ENCODE measurements at regions not wholly inside any gene's neighbourhood (a gene's known extent, or its start where the extent isn't known, plus 50 kb on each side); places are given as distances from the start of the nearest gene placed in this dataset.

DNA sequence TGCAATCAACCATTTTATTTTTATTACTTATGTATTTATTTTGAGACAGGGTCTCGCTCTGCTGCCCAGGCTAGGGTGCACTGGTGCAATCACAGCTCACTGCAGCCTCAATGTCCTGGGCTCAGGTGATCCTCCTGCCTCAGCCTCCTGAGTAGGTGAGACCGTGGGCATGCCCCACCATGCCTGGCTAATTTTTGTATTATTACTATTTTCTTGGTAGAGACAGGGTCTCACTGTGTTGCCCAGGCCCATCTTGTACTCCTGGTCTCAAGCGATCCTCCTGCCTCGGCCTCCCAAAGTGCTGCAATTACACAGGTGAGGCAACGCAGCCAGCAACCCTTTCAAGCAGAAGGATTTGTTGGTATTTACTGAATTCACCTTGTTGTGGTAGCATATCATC lies 60.3 kb upstream of the PPP2R3B start:
- TF ChIP-seq RBBP5 (IDR thresholded peaks at IDR 0.05; ENCODE audit: borderline replicate concordance, low read depth, low read length), result no peak
- TF ChIP-seq, protein P1, sequence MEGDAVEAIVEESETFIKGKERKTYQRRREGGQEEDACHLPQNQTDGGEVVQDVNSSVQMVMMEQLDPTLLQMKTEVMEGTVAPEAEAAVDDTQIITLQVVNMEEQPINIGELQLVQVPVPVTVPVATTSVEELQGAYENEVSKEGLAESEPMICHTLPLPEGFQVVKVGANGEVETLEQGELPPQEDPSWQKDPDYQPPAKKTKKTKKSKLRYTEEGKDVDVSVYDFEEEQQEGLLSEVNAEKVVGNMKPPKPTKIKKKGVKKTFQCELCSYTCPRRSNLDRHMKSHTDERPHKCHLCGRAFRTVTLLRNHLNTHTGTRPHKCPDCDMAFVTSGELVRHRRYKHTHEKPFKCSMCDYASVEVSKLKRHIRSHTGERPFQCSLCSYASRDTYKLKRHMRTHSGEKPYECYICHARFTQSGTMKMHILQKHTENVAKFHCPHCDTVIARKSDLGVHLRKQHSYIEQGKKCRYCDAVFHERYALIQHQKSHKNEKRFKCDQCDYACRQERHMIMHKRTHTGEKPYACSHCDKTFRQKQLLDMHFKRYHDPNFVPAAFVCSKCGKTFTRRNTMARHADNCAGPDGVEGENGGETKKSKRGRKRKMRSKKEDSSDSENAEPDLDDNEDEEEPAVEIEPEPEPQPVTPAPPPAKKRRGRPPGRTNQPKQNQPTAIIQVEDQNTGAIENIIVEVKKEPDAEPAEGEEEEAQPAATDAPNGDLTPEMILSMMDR (IDR thresholded peaks at IDR 0.05; ENCODE audit: control extremely low read depth in 1 of 3, insufficient read depth in 1 of 3, low read depth in 1 of 3, low read length in 3 of 3), result no peak
- TF ChIP-seq CEBPB (IDR thresholded peaks at IDR 0.05; ENCODE audit: low read depth, low read length), result no peak
- no peak for TF ChIP-seq TCF12 (IDR thresholded peaks at IDR 0.05; ENCODE audit: low read depth, low read length)
- TF ChIP-seq RAD21 (IDR thresholded peaks at IDR 0.05 in 1 of 2, conservative IDR thresholded peaks at IDR 0.05 in 1 of 2; ENCODE audit: low read depth in 2 of 2, low read length in 2 of 2), result no peak
